A549 (cell line): ENCODE measurements at regions not wholly inside any gene's neighbourhood (a gene's known extent, or its start where the extent isn't known, plus 50 kb on each side); places are given as distances from the start of the nearest gene placed in this dataset.

Source experiments
- ATAC-seq, 2 experiments: fragments of 200-7000 bp in 1 of 2; fragments of >200 bp in 1 of 2; cut with Nextera tagmentation in 1 of 2; cut with Tn5 transposase in 1 of 2; 3 replicates each; pipeline versions ENCODE4 v1.8.0 to v1.9.1; 2018 to 2020; ENCODE audit warnings: mild to moderate bottlenecking in 1 of 2, moderate library complexity in 1 of 2
- CTCF ChIA-PET: fragments of 300-600 bp; sonication (Branson Sonifier 250); formaldehyde crosslinking; extraction: SDS; loops from one replicate; lab custom pipeline; 2021; ENCODE audit warnings: antibody characterized with exemption, inconsistent platforms; lab: Yijun Ruan, JAX
- POLR2A ChIA-PET: fragments of 350-600 bp; formaldehyde crosslinking; extraction: SDS; loops from one replicate; lab custom pipeline; 2021; ENCODE audit warnings: antibody characterized with exemption, inconsistent platforms; lab: Yijun Ruan, JAX
- DNase-seq, 2 experiments: peaks; one replicate each; pipeline versions ENCODE4 v3.0.0 to v3.0.0-alpha.2; 2011 to 2016; ENCODE audit warnings: low read depth in 1 of 2, low spot score in 1 of 2
- FAIRE-seq: peaks from 2 replicates; lab custom pipeline; 2011; peaks lifted over from hg19 to GRCh38; lab: Jason Lieb, UNC
- H3K27ac ChIP-seq, 2 experiments: fragments of >200 bp; sonication (Bioruptor Twin); formaldehyde crosslinking; 3 replicates each; pipeline ENCODE4 v1.5.1; 2016 to 2017
- H3K4me1 ChIP-seq: fragments of >200 bp; sonication (Bioruptor Twin); formaldehyde crosslinking; 3 replicates; pipeline ENCODE4 v1.6.1; 2016
- H3K4me2 ChIP-seq: fragments of >200 bp; sonication (Bioruptor Twin); formaldehyde crosslinking; 3 replicates; pipeline ENCODE4 v1.6.1; 2016
- H3K4me3 ChIP-seq: fragments of >200 bp; sonication (Bioruptor Twin); formaldehyde crosslinking; 3 replicates; pipeline ENCODE4 v1.5.1; 2016
- H3K9me3 ChIP-seq: fragments of >200 bp; sonication (Bioruptor Twin); formaldehyde crosslinking; 3 replicates; pipeline ENCODE4 v1.6.1; 2016
- BHLHE40 ChIP-seq: IDR thresholded peaks from 2 replicates; pipeline ENCODE4 v1.6.1; 2012; ENCODE audit warnings: low read depth, low read length, inconsistent platforms
- CBX2 ChIP-seq: fragments of 200-600 bp; sonication (generic); IDR thresholded peaks from 2 replicates; pipeline ENCODE4 v1.6.1; 2016; ENCODE audit warnings: low read depth, mild to moderate bottlenecking, borderline replicate concordance
- CEBPB ChIP-seq, 2 experiments: fragments of >200 bp in 1 of 2; sonication (Bioruptor Twin) in 1 of 2; formaldehyde crosslinking in 1 of 2; IDR thresholded peaks; 2 replicates each; pipeline ENCODE4 v1.6.1; 2012 to 2016
- CHD2 ChIP-seq: fragments of 150-350 bp; IDR thresholded peaks from 2 replicates; pipeline ENCODE4 v1.6.1; 2014; ENCODE audit warnings: low read length; ENCODE audit not compliant: partially characterized antibody
- EHF ChIP-seq: fragments of 250-450 bp; sonication (Bioruptor Pico); IDR thresholded peaks from 2 replicates; pipeline ENCODE4 v1.5.0; 2020; ENCODE audit warnings: mild to moderate bottlenecking
- EP300 ChIP-seq, 2 experiments: fragments of >200 bp; sonication (Bioruptor Twin); formaldehyde crosslinking; IDR thresholded peaks; 2 replicates in 1 of 2; 3 replicates in 1 of 2; pipeline ENCODE4 v1.6.1; 2016 to 2017
- ESRRA ChIP-seq: fragments of 150-350 bp; IDR thresholded peaks from 2 replicates; pipeline ENCODE4 v1.6.1; 2014; ENCODE audit warnings: mild to moderate bottlenecking, low read length, borderline replicate concordance
- FOSL2 ChIP-seq, 2 experiments: fragments of 450-650 bp in 1 of 2; fragments of >200 bp in 1 of 2; sonication (Bioruptor Twin) in 1 of 2; formaldehyde crosslinking; IDR thresholded peaks; 2 replicates each; pipeline versions ENCODE4 v1.5.0 to v1.6.1; 2016 to 2020; ENCODE audit warnings: mild to moderate bottlenecking in 1 of 2, moderate library complexity in 1 of 2
- FOXS1 ChIP-seq: fragments of 250-450 bp; sonication (Bioruptor Pico); IDR thresholded peaks from 2 replicates; pipeline ENCODE4 v1.5.0; 2020; ENCODE audit warnings: mild to moderate bottlenecking, moderate library complexity
- JUNB ChIP-seq: fragments of >200 bp; sonication (Bioruptor Twin); formaldehyde crosslinking; IDR thresholded peaks from 2 replicates; pipeline ENCODE4 v1.6.1; 2016
- KDM1A ChIP-seq: fragments of 200-600 bp; sonication (generic); IDR thresholded peaks from 2 replicates; pipeline ENCODE4 v1.6.1; 2016; ENCODE audit warnings: low read depth, mild to moderate bottlenecking
- KDM5A ChIP-seq: fragments of 200-600 bp; sonication (generic); IDR thresholded peaks from 2 replicates; pipeline ENCODE4 v1.6.1; 2016; ENCODE audit warnings: antibody characterized with exemption, mild to moderate bottlenecking
- MYC ChIP-seq: IDR thresholded peaks from 2 replicates; pipeline ENCODE4 v1.6.1; 2012; ENCODE audit warnings: mild to moderate bottlenecking, inconsistent platforms, low read length, improper control_type of control experiment, borderline replicate concordance
- NPAS2 ChIP-seq: fragments of 250-450 bp; sonication (Bioruptor Pico); IDR thresholded peaks from 2 replicates; pipeline ENCODE4 v1.8.0; 2022; ENCODE audit warnings: mild to moderate bottlenecking, moderate library complexity, borderline replicate concordance
- NR3C1 ChIP-seq: fragments of >200 bp; sonication (Bioruptor Twin); formaldehyde crosslinking; IDR thresholded peaks from 3 replicates; pipeline ENCODE4 v1.6.1; 2017
- PHF8 ChIP-seq: fragments of 200-600 bp; sonication (generic); IDR thresholded peaks from 2 replicates; pipeline ENCODE4 v1.6.1; 2016; ENCODE audit warnings: low read depth, mild to moderate bottlenecking, antibody characterized with exemption, moderate library complexity, borderline replicate concordance
- POLR2A ChIP-seq: IDR thresholded peaks from 2 replicates; pipeline ENCODE4 v1.6.1; 2012; ENCODE audit warnings: mild to moderate bottlenecking, low read length
- POLR2AphosphoS2 ChIP-seq: conservative IDR thresholded peaks from 2 replicates; pipeline ENCODE4 v1.6.1; 2012; ENCODE audit warnings: low read length, improper control_type of control experiment, inconsistent platforms
- RFX5 ChIP-seq: fragments of 450-650 bp; IDR thresholded peaks from 2 replicates; pipeline ENCODE4 v1.7.1; 2014; ENCODE audit warnings: antibody characterized with exemption, mild to moderate bottlenecking, moderate library complexity
- SMC3 ChIP-seq: fragments of >200 bp; sonication (Bioruptor Twin); formaldehyde crosslinking; IDR thresholded peaks from 3 replicates; pipeline ENCODE4 v1.6.1; 2018; ENCODE audit warnings: inconsistent platforms
- ZC3H11A ChIP-seq: fragments of 450-650 bp; IDR thresholded peaks from 2 replicates; pipeline ENCODE4 v1.6.1; 2014; ENCODE audit warnings: antibody characterized with exemption, mild to moderate bottlenecking
- ZNF302 ChIP-seq: fragments of 250-450 bp; sonication (Bioruptor Pico); IDR thresholded peaks from 2 replicates; pipeline ENCODE4 v1.9.0; 2021; ENCODE audit warnings: inconsistent platforms, mild to moderate bottlenecking, moderate library complexity
- ZSCAN20 ChIP-seq: fragments of 250-450 bp; sonication (Bioruptor Pico); IDR thresholded peaks from 2 replicates; pipeline ENCODE4 v1.8.0; 2022; ENCODE audit warnings: mild to moderate bottlenecking, moderate library complexity
- WGBS: methylation state at CpG from one replicate; pipeline ENCODE4 v1.1.6; 2017; ENCODE audit errors: missing lambda C conversion rate; 5-methylcytosine and 5-hydroxymethylcytosine counted together
- TF ChIP-seq, protein P1 (sequence below): fragments of 250-450 bp; sonication (Bioruptor Pico); IDR thresholded peaks from 2 replicates; pipeline ENCODE4 v1.5.0; 2020; ENCODE audit warnings: low read depth, mild to moderate bottlenecking, moderate library complexity
- TF ChIP-seq, protein P2 (sequence below): fragments of 450-650 bp; IDR thresholded peaks from 2 replicates; pipeline ENCODE4 v1.6.1; 2014; ENCODE audit warnings: antibody characterized with exemption
- TF ChIP-seq, protein P3 (sequence below): fragments of >200 bp; sonication (Bioruptor Twin); formaldehyde crosslinking; IDR thresholded peaks from 3 replicates; pipeline ENCODE4 v1.6.1; 2016
- TF ChIP-seq, protein P4 (sequence below): fragments of 150-350 bp; IDR thresholded peaks from 2 replicates; pipeline ENCODE4 v1.6.1; 2014; ENCODE audit warnings: low read depth, mild to moderate bottlenecking, low read length
- TF ChIP-seq, protein P5 (sequence below): IDR thresholded peaks from 2 replicates; pipeline ENCODE4 v1.6.1; 2012
- TF ChIP-seq, protein P6 (sequence below): fragments of >200 bp; sonication (Bioruptor Twin); formaldehyde crosslinking; IDR thresholded peaks from 2 replicates; pipeline ENCODE4 v1.6.1; 2016
- TF ChIP-seq, protein P7 (sequence below): fragments of 250-450 bp; sonication (Bioruptor Pico); IDR thresholded peaks from 2 replicates; pipeline ENCODE4 v1.5.0; 2021; ENCODE audit warnings: mild to moderate bottlenecking, moderate library complexity, borderline replicate concordance

DNA sequence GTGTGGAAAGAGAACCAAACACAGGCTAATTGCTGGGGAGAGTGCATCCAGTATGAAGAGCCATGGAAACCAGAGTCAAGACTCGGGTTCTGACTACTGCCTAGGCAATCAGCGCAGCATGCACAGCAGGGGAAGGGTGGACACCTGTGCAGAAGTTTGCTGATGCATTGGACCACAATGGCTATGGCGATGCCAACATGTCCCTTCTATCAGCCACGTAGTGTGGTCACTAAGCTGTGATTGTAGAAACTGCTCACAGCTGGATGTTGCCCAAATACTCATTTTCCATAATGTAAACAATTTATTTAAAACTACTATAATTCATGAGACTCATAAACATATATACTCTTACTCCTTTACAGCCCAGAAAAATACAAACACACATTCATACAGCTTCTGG lies 1718.2 kb downstream of the EFNB2 start (continued):
- no peak for TF ChIP-seq NPAS2 (CRISPR knock-in tag)
- no peak for TF ChIP-seq POLR2A
- TF ChIP-seq, all 56 proteins: peak for 0

DNA sequence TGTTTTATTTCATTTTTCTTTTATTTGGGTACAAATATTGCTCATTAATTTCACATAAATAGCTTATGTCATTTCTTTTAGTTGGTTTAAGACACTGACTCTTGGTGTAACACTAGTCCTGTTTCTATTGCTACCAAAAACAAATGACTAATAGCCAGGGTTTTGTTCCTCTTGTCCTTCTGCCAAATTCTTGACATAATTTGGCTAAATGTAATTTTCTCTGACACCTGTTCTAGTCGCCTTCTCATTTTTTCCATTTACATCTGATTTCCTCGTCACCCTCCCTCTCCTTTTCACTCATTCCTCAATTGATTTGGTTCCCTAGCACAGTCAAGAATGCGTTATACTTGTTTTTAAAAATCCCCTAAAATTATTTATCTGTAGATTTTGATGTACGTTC lies 1718.7 kb downstream of the EFNB2 start:
- 1% methylated on average over 4 of the region's 4 CpGs for WGBS
- DNase-seq (no peak), ATAC-seq (no peak), FAIRE-seq (no peak)
- ChIA-PET CTCF (no interaction called here), POLR2A (no interaction called here)
- Histone ChIP-seq H3K9me3 (no peaks in the 10 kb centered on the region), H3K4me3 (no peak overlapping the region), H3K4me2 (no peak overlapping the region), H3K27ac (no peak overlapping the region), H3K4me1 (no peaks in the 10 kb centered on the region)
- TF ChIP-seq NR3C1 (no peak), MYC (no peak), KDM5A (no peak), CEBPB (IDR thresholded peaks at IDR 0.05) (no peak), ZNF302 (no peak), POLR2AphosphoS2 (no peak), RFX5 (no peak), FOXS1 (CRISPR knock-in tag) (no peak), PHF8 (no peak), ZSCAN20 (no peak), SMC3 (no peak), CBX2 (no peak), BHLHE40 (no peak)
- TF ChIP-seq, protein P1, sequence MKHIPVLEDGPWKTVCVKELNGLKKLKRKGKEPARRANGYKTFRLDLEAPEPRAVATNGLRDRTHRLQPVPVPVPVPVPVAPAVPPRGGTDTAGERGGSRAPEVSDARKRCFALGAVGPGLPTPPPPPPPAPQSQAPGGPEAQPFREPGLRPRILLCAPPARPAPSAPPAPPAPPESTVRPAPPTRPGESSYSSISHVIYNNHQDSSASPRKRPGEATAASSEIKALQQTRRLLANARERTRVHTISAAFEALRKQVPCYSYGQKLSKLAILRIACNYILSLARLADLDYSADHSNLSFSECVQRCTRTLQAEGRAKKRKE (CRISPR knock-in tag), result no peak
- TF ChIP-seq, protein P2, sequence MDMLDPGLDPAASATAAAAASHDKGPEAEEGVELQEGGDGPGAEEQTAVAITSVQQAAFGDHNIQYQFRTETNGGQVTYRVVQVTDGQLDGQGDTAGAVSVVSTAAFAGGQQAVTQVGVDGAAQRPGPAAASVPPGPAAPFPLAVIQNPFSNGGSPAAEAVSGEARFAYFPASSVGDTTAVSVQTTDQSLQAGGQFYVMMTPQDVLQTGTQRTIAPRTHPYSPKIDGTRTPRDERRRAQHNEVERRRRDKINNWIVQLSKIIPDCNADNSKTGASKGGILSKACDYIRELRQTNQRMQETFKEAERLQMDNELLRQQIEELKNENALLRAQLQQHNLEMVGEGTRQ, result no peak
- TF ChIP-seq, protein P3, sequence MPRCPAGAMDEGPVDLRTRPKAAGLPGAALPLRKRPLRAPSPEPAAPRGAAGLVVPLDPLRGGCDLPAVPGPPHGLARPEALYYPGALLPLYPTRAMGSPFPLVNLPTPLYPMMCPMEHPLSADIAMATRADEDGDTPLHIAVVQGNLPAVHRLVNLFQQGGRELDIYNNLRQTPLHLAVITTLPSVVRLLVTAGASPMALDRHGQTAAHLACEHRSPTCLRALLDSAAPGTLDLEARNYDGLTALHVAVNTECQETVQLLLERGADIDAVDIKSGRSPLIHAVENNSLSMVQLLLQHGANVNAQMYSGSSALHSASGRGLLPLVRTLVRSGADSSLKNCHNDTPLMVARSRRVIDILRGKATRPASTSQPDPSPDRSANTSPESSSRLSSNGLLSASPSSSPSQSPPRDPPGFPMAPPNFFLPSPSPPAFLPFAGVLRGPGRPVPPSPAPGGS, result no peak
- TF ChIP-seq, protein P4, sequence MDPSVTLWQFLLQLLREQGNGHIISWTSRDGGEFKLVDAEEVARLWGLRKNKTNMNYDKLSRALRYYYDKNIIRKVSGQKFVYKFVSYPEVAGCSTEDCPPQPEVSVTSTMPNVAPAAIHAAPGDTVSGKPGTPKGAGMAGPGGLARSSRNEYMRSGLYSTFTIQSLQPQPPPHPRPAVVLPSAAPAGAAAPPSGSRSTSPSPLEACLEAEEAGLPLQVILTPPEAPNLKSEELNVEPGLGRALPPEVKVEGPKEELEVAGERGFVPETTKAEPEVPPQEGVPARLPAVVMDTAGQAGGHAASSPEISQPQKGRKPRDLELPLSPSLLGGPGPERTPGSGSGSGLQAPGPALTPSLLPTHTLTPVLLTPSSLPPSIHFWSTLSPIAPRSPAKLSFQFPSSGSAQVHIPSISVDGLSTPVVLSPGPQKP, result no peak
- TF ChIP-seq, protein P5, sequence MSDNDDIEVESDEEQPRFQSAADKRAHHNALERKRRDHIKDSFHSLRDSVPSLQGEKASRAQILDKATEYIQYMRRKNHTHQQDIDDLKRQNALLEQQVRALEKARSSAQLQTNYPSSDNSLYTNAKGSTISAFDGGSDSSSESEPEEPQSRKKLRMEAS, result no peak

DNA sequence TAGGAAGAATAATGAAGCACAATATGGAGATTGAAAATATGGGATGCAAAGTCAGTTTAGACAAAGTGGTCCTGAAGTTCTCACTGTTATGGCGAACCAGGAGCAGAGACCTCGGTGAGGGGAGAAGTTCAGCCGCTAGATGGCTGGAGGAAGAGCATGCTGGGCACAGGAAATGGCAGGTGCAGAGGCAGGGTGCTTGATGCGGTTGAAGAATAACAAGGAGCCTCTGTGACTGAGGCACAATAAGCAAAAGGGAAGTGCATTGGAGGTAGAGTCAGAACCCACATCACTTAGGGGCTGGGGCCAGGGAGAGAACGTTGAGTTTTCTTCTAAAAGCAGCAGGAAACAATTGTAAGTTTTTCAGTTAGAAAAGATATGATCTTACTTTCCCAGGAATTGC lies 1725.2 kb downstream of the EFNB2 start:
- ATAC-seq, result no peak
- Histone ChIP-seq H3K4me2 (no peak overlapping the region), H3K4me1 (no peaks in the 10 kb centered on the region), H3K9me3 (no peaks in the 10 kb centered on the region), H3K27ac (no peak overlapping the region), H3K4me3 (no peak overlapping the region)
- no peak for DNase-seq
- POLR2A ChIA-PET, result no interaction called here
- TF ChIP-seq KDM1A (no peak), FOSL2 (IDR thresholded peaks at IDR 0.05) (no peak), FOSL2 (CRISPR knock-in tag; IDR thresholded peaks at IDR 0.05) (no peak), JUNB (no peak), CHD2 (no peak), ZSCAN20 (no peak), ESRRA (no peak), NR3C1 (no peak), SMC3 (no peak), EHF (CRISPR knock-in tag) (no peak), ZC3H11A (no peak), NPAS2 (CRISPR knock-in tag) (no peak), EP300 (IDR thresholded peaks at IDR 0.05) (no peak), KDM5A (no peak)
- TF ChIP-seq, protein P2, result no peak
- TF ChIP-seq, protein P6, sequence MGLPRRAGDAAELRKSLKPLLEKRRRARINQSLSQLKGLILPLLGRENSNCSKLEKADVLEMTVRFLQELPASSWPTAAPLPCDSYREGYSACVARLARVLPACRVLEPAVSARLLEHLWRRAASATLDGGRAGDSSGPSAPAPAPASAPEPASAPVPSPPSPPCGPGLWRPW, result no peak
- TF ChIP-seq, protein P7, sequence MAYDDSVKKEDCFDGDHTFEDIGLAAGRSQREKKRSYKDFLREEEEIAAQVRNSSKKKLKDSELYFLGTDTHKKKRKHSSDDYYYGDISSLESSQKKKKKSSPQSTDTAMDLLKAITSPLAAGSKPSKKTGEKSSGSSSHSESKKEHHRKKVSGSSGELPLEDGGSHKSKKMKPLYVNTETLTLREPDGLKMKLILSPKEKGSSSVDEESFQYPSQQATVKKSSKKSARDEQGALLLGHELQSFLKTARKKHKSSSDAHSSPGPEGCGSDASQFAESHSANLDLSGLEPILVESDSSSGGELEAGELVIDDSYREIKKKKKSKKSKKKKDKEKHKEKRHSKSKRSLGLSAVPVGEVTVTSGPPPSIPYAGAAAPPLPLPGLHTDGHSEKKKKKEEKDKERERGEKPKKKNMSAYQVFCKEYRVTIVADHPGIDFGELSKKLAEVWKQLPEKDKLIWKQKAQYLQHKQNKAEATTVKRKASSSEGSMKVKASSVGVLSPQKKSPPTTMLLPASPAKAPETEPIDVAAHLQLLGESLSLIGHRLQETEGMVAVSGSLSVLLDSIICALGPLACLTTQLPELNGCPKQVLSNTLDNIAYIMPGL, result no peak
- CTCF ChIA-PET, result no interaction called here
- 7% methylated on average over 5 of the region's 5 CpGs for WGBS
- no peak for FAIRE-seq
